K562 (cell line): ENCODE measurements at regions not wholly inside any gene's neighbourhood (a gene's known extent, or its start where the extent isn't known, plus 50 kb on each side); places are given as distances from the start of the nearest gene placed in this dataset.

Experiments
- ATAC-seq: fragments of 200-7000 bp; cut with Tn5 transposase; 3 replicates; pipeline ENCODE4 v1.9.1; 2020; ENCODE audit warnings: moderate library complexity
- BruUV-seq: library from RNA; stranded (reverse); fragments of 400-500 nt; replicated peaks from 2 replicates; lab custom pipeline; 2021; lab: Mats Ljungman, UMichigan
- CTCF ChIA-PET: fragments of 300-600 bp; formaldehyde crosslinking; extraction: SDS; loops from one replicate; lab custom pipeline; 2021; ENCODE audit warnings: low intra/inter-chr PET ratio; lab: Yijun Ruan, JAX
- POLR2A ChIA-PET: fragments of 300-600, 350-650 bp; sonication (Branson Sonifier 250); formaldehyde crosslinking; extraction: SDS; loops from one replicate; lab custom pipeline; 2021; ENCODE audit warnings: antibody characterized with exemption, inconsistent platforms; lab: Yijun Ruan, JAX
- DNase-seq, 4 experiments: peaks; one replicate each; pipeline versions ENCODE4 v3.0.0 to v3.0.0-alpha.2; 2011 to 2018; ENCODE audit warnings: low spot score in 3 of 4, mixed read lengths in 3 of 4; ENCODE audit errors: extremely low read depth in 1 of 4
- FAIRE-seq: peaks from 2 replicates; lab custom pipeline; 2011; peaks lifted over from hg19 to GRCh38; lab: Jason Lieb, UNC
- H2AFZ ChIP-seq: 2 replicates; pipeline ENCODE4 v1.6.0; 2011; ENCODE audit warnings: low read depth, low read length, control low read depth, inconsistent platforms
- H3K27ac ChIP-seq: fragments of 200-600 bp; 3 replicates; pipeline ENCODE4 v1.8.0; 2011; ENCODE audit warnings: low read depth, mild to moderate bottlenecking, control low read depth, inconsistent platforms, low read length, moderate library complexity, mixed read lengths; ENCODE audit errors: extremely low read depth
- H3K27me3 ChIP-seq, 2 experiments: fragments of 300-600 bp in 1 of 2; 2 replicates in 1 of 2; 3 replicates in 1 of 2; pipeline versions ENCODE4 v1.6.0 to v1.8.0; 2011; ENCODE audit warnings: inconsistent platforms in 2 of 2, low read length in 2 of 2, mild to moderate bottlenecking in 1 of 2, mixed read lengths in 1 of 2, moderate library complexity in 1 of 2; ENCODE audit not compliant: control insufficient read depth in 2 of 2, insufficient read depth in 2 of 2
- H3K36me3 ChIP-seq: fragments of 300-600 bp; 3 replicates; pipeline ENCODE4 v1.8.0; 2011; ENCODE audit warnings: mild to moderate bottlenecking, low read length, inconsistent platforms; ENCODE audit not compliant: control insufficient read depth, insufficient read depth
- H3K4me1 ChIP-seq, 2 experiments: fragments of 200-600 bp in 1 of 2; replicated peaks in 1 of 2; 2 replicates in 1 of 2; 3 replicates in 1 of 2; pipeline versions ENCODE4 v1.5.1 to v1.8.0; 2011; ENCODE audit warnings: inconsistent platforms in 2 of 2, low read length in 2 of 2, mild to moderate bottlenecking in 1 of 2, mixed read lengths in 1 of 2, moderate library complexity in 1 of 2; ENCODE audit not compliant: control insufficient read depth in 2 of 2, insufficient read depth in 2 of 2
- H3K4me2 ChIP-seq: 2 replicates; pipeline ENCODE4 v1.6.1; 2011; ENCODE audit warnings: low read length, control low read depth, inconsistent platforms, mixed read lengths; ENCODE audit not compliant: insufficient read depth
- H3K4me3 ChIP-seq: fragments of 200-600 bp; sonication (generic), shearing (Covaris generic); 2 replicates; pipeline ENCODE4 v1.5.1; 2016; ENCODE audit warnings: control low read depth, inconsistent platforms
- H3K79me2 ChIP-seq: fragments of 200-600 bp; 3 replicates; pipeline ENCODE4 v1.8.0; 2011; ENCODE audit warnings: low read length, inconsistent platforms; ENCODE audit not compliant: control insufficient read depth, insufficient read depth
- H3K9ac ChIP-seq, 2 experiments: 2 replicates each; pipeline versions ENCODE4 v1.6.0 to v1.6.1; 2011; ENCODE audit warnings: low read depth in 2 of 2, low read length in 2 of 2, control low read depth in 1 of 2, inconsistent platforms in 1 of 2, mild to moderate bottlenecking in 1 of 2, mixed read lengths in 1 of 2; ENCODE audit not compliant: insufficient read depth in 1 of 2
- H3K9me1 ChIP-seq: one replicate; pipeline ENCODE4 v1.6.0; 2011; ENCODE audit warnings: inconsistent platforms, mild to moderate bottlenecking, low read length, moderate library complexity; ENCODE audit not compliant: control insufficient read depth, insufficient read depth
- H3K9me3 ChIP-seq: replicated peaks from 2 replicates; pipeline ENCODE4 v1.5.1; 2011; ENCODE audit warnings: low read depth, low read length, inconsistent platforms; ENCODE audit not compliant: control insufficient read depth, insufficient read depth
- H4K20me1 ChIP-seq: replicated peaks from 2 replicates; pipeline ENCODE4 v1.6.1; 2011; ENCODE audit warnings: low read length, inconsistent platforms, mixed read lengths; ENCODE audit not compliant: control insufficient read depth, insufficient read depth
- CEBPB ChIP-seq: fragments of 450-650 bp; IDR thresholded peaks from 2 replicates; pipeline ENCODE4 v1.6.1; 2016; ENCODE audit warnings: missing genetic modification characterization, missing compliant biosample characterization
- CREM ChIP-seq: IDR thresholded peaks from 2 replicates; pipeline ENCODE4 v1.6.1; 2014; ENCODE audit warnings: antibody characterized with exemption, low read depth
- DMBX1 ChIP-seq: fragments of 250-450 bp; sonication (Bioruptor Pico); IDR thresholded peaks from 2 replicates; pipeline ENCODE4 v1.8.0; 2022; ENCODE audit warnings: inconsistent platforms, mild to moderate bottlenecking, moderate library complexity, borderline replicate concordance
- HDAC2 ChIP-seq: fragments of 450-650 bp; IDR thresholded peaks from 2 replicates; pipeline ENCODE4 v1.6.1; 2016; ENCODE audit warnings: mild to moderate bottlenecking
- KDM2B ChIP-seq: fragments of 250-450 bp; sonication (Bioruptor Pico); IDR thresholded peaks from 2 replicates; pipeline ENCODE4 v1.8.0; 2021; ENCODE audit warnings: mild to moderate bottlenecking, moderate library complexity
- KLF10 ChIP-seq: fragments of 250-450 bp; sonication (Bioruptor Pico); IDR thresholded peaks from 2 replicates; pipeline ENCODE4 v1.6.1; 2021; ENCODE audit warnings: matching md5 sums
- KLF16 ChIP-seq: IDR thresholded peaks from 2 replicates; pipeline ENCODE4 v1.6.1; 2016; ENCODE audit warnings: antibody characterized with exemption
- MEIS2 ChIP-seq: fragments of 450-650 bp; IDR thresholded peaks from 2 replicates; pipeline ENCODE4 v1.6.1; 2014; ENCODE audit warnings: mild to moderate bottlenecking; ENCODE audit not compliant: partially characterized antibody
- NELFE ChIP-seq: IDR thresholded peaks from 2 replicates; pipeline ENCODE4 v1.6.1; 2011; ENCODE audit warnings: mild to moderate bottlenecking; ENCODE audit not compliant: insufficient read depth, insufficient read length
- NFYB ChIP-seq: IDR thresholded peaks from 2 replicates; pipeline ENCODE4 v1.6.1; 2011; ENCODE audit warnings: mild to moderate bottlenecking, moderate library complexity; ENCODE audit not compliant: insufficient read length; ENCODE audit errors: extremely low read depth
- PHF8 ChIP-seq: fragments of 200-600 bp; sonication (generic); IDR thresholded peaks from 2 replicates; pipeline ENCODE4 v1.6.1; 2012; ENCODE audit warnings: mixed run types, mild to moderate bottlenecking, inconsistent platforms, low read length, moderate library complexity, borderline replicate concordance
- PRMT5 ChIP-seq: sonication (generic); formaldehyde crosslinking; IDR thresholded peaks from 2 replicates; pipeline ENCODE4 v1.5.0; 2020; ENCODE audit warnings: missing genetic modification reagents
- RFX1 ChIP-seq: fragments of 450-650 bp; IDR thresholded peaks from 2 replicates; pipeline ENCODE4 v1.6.1; 2016; ENCODE audit warnings: mild to moderate bottlenecking, moderate library complexity
- SMAD2 ChIP-seq: fragments of 150-350 bp; IDR thresholded peaks from 2 replicates; pipeline ENCODE4 v1.6.1; 2014; ENCODE audit warnings: low read depth, mild to moderate bottlenecking, low read length
- SMARCB1 ChIP-seq: IDR thresholded peaks from 2 replicates; pipeline ENCODE4 v1.6.1; 2011; ENCODE audit warnings: improper control_type of control experiment, low read depth; ENCODE audit not compliant: insufficient read length
- SP2 ChIP-seq: IDR thresholded peaks from 2 replicates; pipeline ENCODE4 v1.6.1; 2011; ENCODE audit warnings: mild to moderate bottlenecking, low read depth, low read length, moderate library complexity; ENCODE audit not compliant: poor library complexity, severe bottlenecking; ENCODE audit errors: extremely low read depth
- SRSF1 ChIP-seq: fragments of 200-400 bp; formaldehyde crosslinking; IDR thresholded peaks from 2 replicates; pipeline ENCODE4 v1.6.1; 2017; ENCODE audit warnings: mild to moderate bottlenecking, low read depth, low read length, moderate library complexity
- TAF1 ChIP-seq: IDR thresholded peaks from 2 replicates; pipeline ENCODE4 v1.6.1; 2011; ENCODE audit warnings: mild to moderate bottlenecking, low read length, moderate library complexity; ENCODE audit not compliant: insufficient read depth, control insufficient read depth, severe bottlenecking; ENCODE audit errors: extremely low read depth
- THRAP3 ChIP-seq: fragments of 450-650 bp; IDR thresholded peaks from 2 replicates; pipeline ENCODE4 v1.6.1; 2016; ENCODE audit warnings: mild to moderate bottlenecking, inconsistent platforms, borderline replicate concordance
- ZBTB7A ChIP-seq: IDR thresholded peaks from 2 replicates; pipeline ENCODE4 v1.6.1; 2011; ENCODE audit warnings: low read depth, mild to moderate bottlenecking, low read length, moderate library complexity, borderline replicate concordance; ENCODE audit not compliant: control insufficient read depth
- ZBTB8A ChIP-seq: fragments of 450-650 bp; IDR thresholded peaks from 2 replicates; pipeline ENCODE4 v1.6.1; 2018; ENCODE audit warnings: mild to moderate bottlenecking, moderate library complexity; ENCODE audit not compliant: partially characterized antibody
- ZFX ChIP-seq: sonication (generic); formaldehyde crosslinking; IDR thresholded peaks from 2 replicates; pipeline ENCODE4 v1.8.0; 2022; ENCODE audit warnings: mild to moderate bottlenecking, missing genetic modification reagents, moderate library complexity
- ZNF124 ChIP-seq: sonication (generic); formaldehyde crosslinking; IDR thresholded peaks from 2 replicates; pipeline ENCODE4 v1.8.1; 2022; ENCODE audit warnings: missing genetic modification reagents
- ZNF239 ChIP-seq: fragments of 250-450 bp; sonication (Bioruptor Pico); IDR thresholded peaks from 2 replicates; pipeline ENCODE4 v1.4.0; 2020; ENCODE audit warnings: mild to moderate bottlenecking
- ZNF699 ChIP-seq: fragments of 250-450 bp; sonication (Bioruptor Pico); IDR thresholded peaks from 2 replicates; pipeline ENCODE4 v1.8.0; 2021; ENCODE audit warnings: mild to moderate bottlenecking, moderate library complexity; ENCODE audit not compliant: insufficient replicate concordance
- ZNF76 ChIP-seq: fragments of 250-450 bp; sonication (Bioruptor Pico); IDR thresholded peaks from 2 replicates; pipeline ENCODE4 v1.4.0; 2020; ENCODE audit warnings: mild to moderate bottlenecking, moderate library complexity, borderline replicate concordance
- WGBS: fragments of 100-300 bp; shearing (Covaris generic); methylation state at CpG from one replicate; pipeline ENCODE4 v1.1.6; 2016; ENCODE audit warnings: low coverage, mixed read lengths; ENCODE audit not compliant: insufficient coverage; ENCODE audit errors: missing lambda C conversion rate; 5-methylcytosine and 5-hydroxymethylcytosine counted together
- in situ Hi-C: fragments of 300-500 bp; cut with MboI; formaldehyde crosslinking; loops from 4 replicates; pipeline ENCODE4 v1.15.0; 2018; ENCODE audit warnings: inconsistent platforms, mixed read lengths
- intact Hi-C: fragments of 100-400 bp; cut with micrococcal nuclease; formaldehyde crosslinking; loops from 2 replicates; pipeline ENCODE4 v1.14.2; 2022

DNA sequence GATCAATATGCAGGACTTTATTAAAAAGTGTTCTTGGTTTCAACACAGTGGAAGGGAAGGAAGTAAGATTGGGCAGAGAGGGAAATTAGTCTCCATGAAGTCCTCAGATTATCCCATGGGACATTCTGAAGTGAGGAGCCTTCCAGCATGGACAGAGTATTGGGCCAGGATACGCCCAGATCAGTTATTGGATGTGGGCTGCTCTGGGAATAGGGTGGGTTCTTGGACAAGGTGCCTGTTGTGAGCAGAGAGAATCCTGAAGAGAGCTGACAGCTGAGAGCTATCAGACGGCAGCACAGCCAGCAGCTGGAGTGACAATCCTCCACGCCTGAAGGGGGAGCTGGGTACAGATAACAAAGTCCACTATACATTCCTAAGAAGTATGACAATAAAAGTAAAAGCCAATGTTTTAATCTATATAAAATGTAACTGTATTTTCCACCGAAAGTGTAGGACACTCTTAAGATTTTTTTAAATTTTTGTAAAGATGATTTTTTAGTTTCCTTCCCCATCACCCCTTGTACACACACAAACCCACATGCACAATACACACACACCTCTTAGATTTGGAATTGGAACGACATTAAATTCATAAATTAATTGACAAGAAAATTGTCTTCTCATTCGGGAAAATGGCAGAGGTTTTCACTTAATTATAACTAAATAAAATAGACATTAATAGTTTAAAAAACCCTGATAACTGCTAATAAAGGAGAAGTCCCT, 107.8 kb downstream of the FBXO5 start:
- no peaks in the 10 kb centered on the region; the same call in 2 of the 3 replicates for H3K36me3 ChIP-seq
- H3K4me2 ChIP-seq: peak overlapping the region; percentile 94
- peaks cover 56% of the 10 kb centered on the region for H3K79me2 ChIP-seq
- H4K20me1 ChIP-seq: no peaks in the 10 kb centered on the region
- CTCF ChIA-PET: no interaction called here
- H2AFZ ChIP-seq: peak overlapping the region; percentile 96
- in situ Hi-C loops: no loop called here
- intact Hi-C loops: loop anchor here (2.0 kb wide), 1 partner anchor 128 kb away; the partner anchor contains the start of gene MTRF1L
- H3K27ac ChIP-seq: peak overlapping the region; percentile 91
- no peaks in the 10 kb centered on the region for H3K9me3 ChIP-seq
- peaks cover 3 to 9% of the 10 kb centered on the region in 2 experiments; a peak in 3 of 5 replicates for H3K4me1 ChIP-seq
- peak; percentile 78 for FAIRE-seq
- BruUV-seq: no TSS peak
- WGBS: 0% methylated on average over 6 of the region's 6 CpGs
- peak overlapping the region; percentile 54 for H3K4me3 ChIP-seq
- POLR2A ChIA-PET: interaction anchor here (0.6 to 2.3 kb wide), 5 partner anchors 10 to 1274 kb away, joined by 3 to 5 read pairs (median 3); no protein-coding TSS in a partner anchor
- peak; percentile 95 for ATAC-seq
- H3K27me3 ChIP-seq: no peaks in the 10 kb centered on the region
- H3K9me1 ChIP-seq: no peaks in the 10 kb centered on the region
- DNase-seq: peak; percentile 59 to 86 (median 69)
- peak overlapping the region; percentile 91 to 92 for H3K9ac ChIP-seq
- TF ChIP-seq ZFX (CRISPR knock-in tag) (no peak), ZNF699 (CRISPR knock-in tag) (no peak), ZNF76 (CRISPR knock-in tag) (no peak), HDAC2 (0 out of 2 replicates have a peak, but pooled peaks have one; percentile 32), CREM (0 out of 2 replicates have a peak, but pooled peaks have one; percentile 28), RFX1 (peak; percentile 10; the same call in 1 of the 2 replicates), KLF10 (CRISPR knock-in tag) (no peak), NELFE (no peak), THRAP3 (no peak), ZBTB8A (no peak), TAF1 (peak; percentile 71), ZNF239 (no peak), PRMT5 (CRISPR knock-in tag) (no peak), CEBPB (tag) (no peak), DMBX1 (CRISPR knock-in tag) (no peak), MEIS2 (peak; percentile 71), SRSF1 (no peak), NFYB (no peak), SMAD2 (no peak), SMARCB1 (no peak), PHF8 (no peak), ZNF124 (CRISPR knock-in tag) (no peak), KLF16 (no peak), ZBTB7A (no peak), KDM2B (CRISPR knock-in tag) (no peak), SP2 (no peak)
